Stimulated activated memory B cell treated with anti-CD40 and anti-IgM and Interleukin-4, amounts not matched to agents 10 μg/mL and 1 μg/mL and 100 μg/mL, for 72 hours (primary cell): ENCODE measurements at regions not wholly inside any gene's neighbourhood (a gene's known extent, or its start where the extent isn't known, plus 50 kb on each side); places are given as distances from the start of the nearest gene placed in this dataset.
"Not testable (repeated sequence)": the region's sequence is repeated elsewhere in the genome, so short reads cannot be mapped to it uniquely, and the experiment has no call there.

Experiments
- ATAC-seq: fragments of 150-1000 bp; cut with Tn5 transposase; 2 replicates; pipeline ENCODE4 v1.10.0; 2021
- H3K27ac Mint-ChIP-seq: one replicate; pipeline ENCODE4 v1.8.0; 2022; ENCODE audit warnings: mild to moderate bottlenecking, mixed read lengths
- H3K27me3 Mint-ChIP-seq: one replicate; pipeline ENCODE4 v1.8.0; 2022; ENCODE audit warnings: mixed read lengths
- H3K36me3 Mint-ChIP-seq: one replicate; pipeline ENCODE4 v1.8.0; 2022; ENCODE audit warnings: mixed read lengths
- H3K4me1 Mint-ChIP-seq: one replicate; pipeline ENCODE4 v1.8.0; 2022; ENCODE audit warnings: mixed read lengths
- H3K4me3 Mint-ChIP-seq: one replicate; pipeline ENCODE4 v1.8.0; 2022; ENCODE audit warnings: mild to moderate bottlenecking, moderate library complexity, mixed read lengths
- H3K9me3 Mint-ChIP-seq: one replicate; pipeline ENCODE4 v1.8.0; 2022; ENCODE audit warnings: mixed read lengths

- no peak for ATAC-seq
- Mint-ChIP-seq H3K27ac (no peak overlapping the region), H3K4me1 (no peaks in the 10 kb centered on the region), H3K36me3 (no peaks in the 10 kb centered on the region), H3K9me3 (no peaks in the 10 kb centered on the region), H3K4me3 (no peak overlapping the region), H3K27me3 (peaks cover 9% of the 10 kb centered on the region)
Measured at GRCh38 chr18:61635901-61636528, 256.8 kb downstream of the RNF152 start.

DNA sequence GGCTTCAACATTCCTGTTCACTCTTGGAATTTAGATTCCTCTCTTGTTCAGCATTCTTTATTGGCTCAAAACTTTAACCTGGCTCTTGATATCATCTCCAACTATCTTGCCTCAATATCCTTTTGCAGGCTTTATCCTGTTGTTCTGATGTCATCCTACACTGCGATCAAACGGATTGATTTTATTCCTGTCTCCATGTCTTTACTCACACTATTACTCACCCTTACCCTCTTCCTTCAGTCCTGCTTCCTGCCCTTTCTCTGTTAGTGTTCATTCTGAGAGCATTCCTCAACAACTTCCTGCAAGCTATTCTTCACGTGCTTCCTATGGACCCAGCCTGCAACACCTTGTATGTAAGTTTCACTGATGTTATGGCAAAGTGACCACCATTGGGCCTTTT lies 264.7 kb downstream of the RNF152 start:
- no peaks in the 10 kb centered on the region for H3K27me3 Mint-ChIP-seq
- ATAC-seq, result no peak
- no peak overlapping the region for H3K27ac Mint-ChIP-seq
- no peaks in the 10 kb centered on the region for H3K4me1 Mint-ChIP-seq
- H3K36me3 Mint-ChIP-seq, result no peaks in the 10 kb centered on the region
- H3K4me3 Mint-ChIP-seq, result no peak overlapping the region
- H3K9me3 Mint-ChIP-seq, result no peaks in the 10 kb centered on the region

- not testable (repeated sequence) for H3K4me1 Mint-ChIP-seq, H3K36me3 Mint-ChIP-seq, H3K4me3 Mint-ChIP-seq, H3K27me3 Mint-ChIP-seq, H3K27ac Mint-ChIP-seq, ATAC-seq, H3K9me3 Mint-ChIP-seq
Measured at GRCh38 chr18:61624631-61625030, 268.2 kb downstream of the RNF152 start.

GRCh38 chr18:61619783-61620182 lies 273.0 kb downstream of the RNF152 start:
- Mint-ChIP-seq H3K27ac (no peak overlapping the region), H3K9me3 (no peaks in the 10 kb centered on the region), H3K4me3 (no peak overlapping the region), H3K36me3 (no peaks in the 10 kb centered on the region), H3K27me3 (peaks cover 18% of the 10 kb centered on the region), H3K4me1 (no peaks in the 10 kb centered on the region)
- ATAC-seq, result no peak

DNA sequence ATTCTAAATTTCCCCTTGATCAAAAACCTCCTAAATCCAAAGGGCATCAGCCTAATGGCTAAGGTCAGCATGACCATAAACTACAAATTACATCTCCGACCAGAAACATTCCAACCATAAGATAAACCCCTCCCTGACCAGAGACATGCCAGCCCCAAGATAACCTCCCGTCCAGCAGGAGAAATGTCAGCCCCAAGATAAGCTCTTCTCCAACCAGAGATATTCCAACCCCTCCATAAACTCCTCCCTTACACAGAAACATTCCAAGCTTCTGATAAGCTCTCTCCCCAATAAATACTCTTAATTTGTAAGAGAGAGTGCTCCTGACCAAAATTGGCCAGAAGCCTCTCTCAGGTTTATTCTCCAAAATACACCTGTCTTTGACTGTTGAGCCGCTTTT lies 274.0 kb downstream of the RNF152 start:
- H3K27ac Mint-ChIP-seq, result no peak overlapping the region
- no peak for ATAC-seq
- H3K9me3 Mint-ChIP-seq, result no peaks in the 10 kb centered on the region
- no peaks in the 10 kb centered on the region for H3K4me1 Mint-ChIP-seq
- H3K27me3 Mint-ChIP-seq, result peaks cover 18% of the 10 kb centered on the region
- no peak overlapping the region for H3K4me3 Mint-ChIP-seq
- H3K36me3 Mint-ChIP-seq, result no peaks in the 10 kb centered on the region

- Mint-ChIP-seq H3K36me3 (no peaks in the 10 kb centered on the region), H3K27ac (no peak overlapping the region), H3K27me3 (peaks cover 18% of the 10 kb centered on the region), H3K4me1 (no peaks in the 10 kb centered on the region), H3K4me3 (no peak overlapping the region), H3K9me3 (no peaks in the 10 kb centered on the region)
- no peak for ATAC-seq
Measured at GRCh38 chr18:61616111-61616610, 276.6 kb downstream of the RNF152 start.

- no peak for ATAC-seq
Measured at GRCh38 chr18:61612517-61612916, 279.3 kb downstream of the CDH20 start.

DNA sequence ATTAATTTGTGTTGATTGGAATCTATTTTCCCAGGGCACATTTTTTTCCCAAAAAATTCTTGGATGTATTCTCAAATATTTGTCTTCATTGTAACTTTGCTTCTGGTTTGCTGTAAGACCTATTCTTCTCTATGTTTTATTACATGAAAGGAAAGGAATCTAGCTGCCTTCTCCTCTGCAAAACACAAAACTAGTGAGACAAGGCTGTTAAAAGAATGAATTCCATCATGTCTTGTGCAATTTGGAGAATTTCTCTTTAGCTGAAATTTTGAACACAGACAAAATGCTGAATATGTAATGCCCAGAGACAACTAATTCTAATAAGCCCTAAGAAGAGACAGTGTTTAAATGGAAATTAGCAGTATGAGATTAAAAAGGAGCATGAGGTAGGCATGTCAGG lies 275.9 kb downstream of the CDH20 start:
- Mint-ChIP-seq H3K36me3 (no peaks in the 10 kb centered on the region), H3K27me3 (peaks cover 11% of the 10 kb centered on the region), H3K4me1 (no peaks in the 10 kb centered on the region), H3K9me3 (no peaks in the 10 kb centered on the region), H3K4me3 (no peak overlapping the region), H3K27ac (no peak overlapping the region)
- ATAC-seq, result no peak

More at GRCh38 chr18:61612517-61612916, 279.3 kb downstream of the CDH20 start:
- Mint-ChIP-seq H3K27me3 (no peaks in the 10 kb centered on the region), H3K4me1 (no peaks in the 10 kb centered on the region), H3K36me3 (no peaks in the 10 kb centered on the region), H3K4me3 (no peak overlapping the region), H3K27ac (no peak overlapping the region), H3K9me3 (no peaks in the 10 kb centered on the region)

DNA sequence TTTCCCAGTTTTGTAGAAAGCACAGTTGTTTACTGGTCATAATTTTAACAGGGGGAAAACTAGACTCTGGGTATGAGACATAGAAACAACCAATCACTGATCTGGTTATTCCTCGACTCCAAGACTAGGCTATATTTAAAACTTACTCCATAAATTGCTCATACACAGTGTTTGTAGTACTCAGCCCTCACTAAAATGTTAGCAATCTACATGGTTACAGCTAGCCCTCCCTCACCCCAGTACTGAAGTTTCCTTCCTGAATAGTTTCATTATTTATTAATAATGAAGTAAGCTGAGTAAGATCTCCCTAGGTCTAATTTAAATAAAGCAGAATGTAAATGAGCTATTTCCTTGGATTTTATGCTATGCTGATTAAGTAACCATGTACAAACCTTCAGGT lies 275.1 kb downstream of the CDH20 start:
- Mint-ChIP-seq H3K4me1 (no peaks in the 10 kb centered on the region), H3K27ac (no peak overlapping the region), H3K27me3 (peaks cover 19% of the 10 kb centered on the region), H3K4me3 (no peak overlapping the region), H3K36me3 (no peaks in the 10 kb centered on the region), H3K9me3 (no peaks in the 10 kb centered on the region)
- no peak for ATAC-seq

- peaks cover 24% of the 10 kb centered on the region for H3K27me3 Mint-ChIP-seq
- no peak overlapping the region for H3K4me3 Mint-ChIP-seq
- H3K27ac Mint-ChIP-seq, result no peak overlapping the region
- no peaks in the 10 kb centered on the region for H3K9me3 Mint-ChIP-seq
- no peaks in the 10 kb centered on the region for H3K36me3 Mint-ChIP-seq
- no peaks in the 10 kb centered on the region for H3K4me1 Mint-ChIP-seq
- no peak for ATAC-seq
Measured at GRCh38 chr18:61607867-61608266, 274.6 kb downstream of the CDH20 start.

DNA sequence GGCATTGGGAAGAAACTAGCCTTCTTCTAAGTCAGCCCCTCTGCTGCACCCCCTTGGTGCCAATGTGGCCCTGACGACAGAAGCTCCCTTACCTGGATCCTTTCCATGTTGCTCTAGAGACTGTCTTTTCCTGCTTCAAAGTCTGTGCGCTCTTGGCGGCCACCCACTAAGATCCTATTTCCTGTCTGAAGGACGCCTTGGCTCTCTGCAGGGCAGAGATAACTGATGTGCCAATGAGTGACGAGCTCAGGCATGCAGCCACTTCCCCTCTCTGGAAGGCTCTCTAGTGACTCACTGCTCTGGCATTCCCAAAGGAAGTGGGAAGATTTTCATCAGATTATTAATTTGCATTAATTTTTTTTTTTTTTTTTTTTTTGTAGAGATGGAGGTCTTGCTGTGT lies 273.5 kb downstream of the CDH20 start:
- peaks cover 27% of the 10 kb centered on the region for H3K27me3 Mint-ChIP-seq
- H3K9me3 Mint-ChIP-seq, result no peaks in the 10 kb centered on the region
- ATAC-seq, result no peak
- H3K36me3 Mint-ChIP-seq, result no peaks in the 10 kb centered on the region
- H3K27ac Mint-ChIP-seq, result no peak overlapping the region
- H3K4me1 Mint-ChIP-seq, result no peaks in the 10 kb centered on the region
- no peak overlapping the region for H3K4me3 Mint-ChIP-seq

GRCh38 chr18:61606068-61606660 lies 272.9 kb downstream of the CDH20 start:
- ATAC-seq, result no peak
- no peaks in the 10 kb centered on the region for H3K36me3 Mint-ChIP-seq
- peaks cover 27% of the 10 kb centered on the region for H3K27me3 Mint-ChIP-seq
- no peak overlapping the region for H3K27ac Mint-ChIP-seq
- H3K4me1 Mint-ChIP-seq, result no peaks in the 10 kb centered on the region
- no peaks in the 10 kb centered on the region for H3K9me3 Mint-ChIP-seq
- H3K4me3 Mint-ChIP-seq, result no peak overlapping the region

DNA sequence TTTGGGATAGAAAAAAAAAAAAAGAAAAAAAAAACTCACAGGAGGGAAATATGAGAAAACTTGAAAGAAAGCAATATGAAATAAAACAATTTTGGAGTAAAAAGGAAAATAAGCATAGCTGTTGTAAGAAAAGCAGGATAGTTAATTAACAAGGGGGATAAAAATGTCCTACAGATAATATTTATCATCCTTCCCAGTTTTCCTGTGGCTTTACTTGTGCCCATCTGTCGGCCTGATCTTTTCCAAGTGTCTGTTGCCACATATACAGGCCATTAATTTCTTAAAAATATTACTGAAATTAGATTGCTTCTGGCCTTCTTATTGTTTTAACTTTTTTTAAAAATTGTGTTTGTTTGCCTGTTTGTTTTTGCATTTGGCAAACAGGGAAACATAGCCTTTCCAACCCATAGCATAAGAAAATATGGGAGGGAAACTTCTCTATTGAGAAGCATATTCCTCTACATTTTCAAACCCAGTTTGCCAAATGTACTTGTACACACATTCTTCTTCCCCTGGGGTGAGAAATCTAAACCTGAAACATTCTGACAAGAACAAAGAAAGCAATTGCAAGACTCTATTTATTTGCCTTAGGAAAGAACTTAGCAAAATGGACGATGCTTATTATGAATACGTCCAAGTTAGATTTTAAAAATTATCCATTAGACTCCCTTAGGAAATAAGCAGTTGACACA lies 272.3 kb downstream of the CDH20 start:
- no peak for ATAC-seq
- Mint-ChIP-seq H3K27me3 (peaks cover 27% of the 10 kb centered on the region), H3K9me3 (no peaks in the 10 kb centered on the region), H3K36me3 (no peaks in the 10 kb centered on the region), H3K4me1 (no peaks in the 10 kb centered on the region), H3K27ac (no peak overlapping the region), H3K4me3 (no peak overlapping the region)
